CD4-positive, alpha-beta T cell (primary cell): ENCODE measurements at regions not wholly inside any gene's neighbourhood (a gene's known extent, or its start where the extent isn't known, plus 50 kb on each side); places are given as distances from the start of the nearest gene placed in this dataset.
"Not testable (repeated sequence)": the region's sequence is repeated elsewhere in the genome, so short reads cannot be mapped to it uniquely, and the experiment has no call there.

Source experiments
- ATAC-seq: fragments of 200-7000 bp; cut with Tn5 transposase; one replicate; pipeline ENCODE4 v1.10.0; 2022; ENCODE audit warnings: mild to moderate bottlenecking; ENCODE audit not compliant: poor library complexity
- CTCF ChIA-PET: fragments of 350-600 bp; sonication (Branson Sonifier 250); formaldehyde crosslinking; loops from one replicate; lab custom pipeline; 2021; ENCODE audit warnings: antibody characterized with exemption, inconsistent platforms; lab: Charles Lee
- POLR2A ChIA-PET: fragments of 350-600 bp; sonication (Branson Sonifier 250); formaldehyde crosslinking; loops from one replicate; lab custom pipeline; 2021; ENCODE audit warnings: antibody characterized with exemption, inconsistent platforms; lab: Charles Lee
- DNase-seq, 14 experiments: peaks; one replicate each; pipeline ENCODE4 v3.0.0-alpha.2; 2013 to 2020; ENCODE audit warnings: mixed read lengths in 2 of 14
- H3K27ac ChIP-seq, 2 donors: one replicate each; pipeline versions ENCODE4 v1.5.1 to v1.7.0; 2013; ENCODE audit warnings: low read length in 2 of 2, low read depth in 1 of 2, mild to moderate bottlenecking in 1 of 2
- H3K27me3 ChIP-seq, 2 experiments: 1 replicate in 1 of 2; 2 replicates in 1 of 2; pipeline versions ENCODE4 v1.6.1 to v1.7.0; 2013; ENCODE audit warnings: low read length in 2 of 2, control low read depth in 1 of 2, mild to moderate bottlenecking in 1 of 2, moderate library complexity in 1 of 2; ENCODE audit not compliant: insufficient read depth in 2 of 2, control insufficient read depth in 1 of 2
- H3K36me3 ChIP-seq: one replicate; pipeline ENCODE4 v1.6.1; 2013; ENCODE audit warnings: low read length, control low read depth; ENCODE audit not compliant: insufficient read depth
- H3K4me1 ChIP-seq: one replicate; pipeline ENCODE4 v1.6.1; 2013; ENCODE audit warnings: low read length, control low read depth; ENCODE audit not compliant: insufficient read depth
- H3K4me3 ChIP-seq: one replicate; pipeline ENCODE4 v1.5.1; 2013; ENCODE audit warnings: mild to moderate bottlenecking, low read length, moderate library complexity
- H3K9me3 ChIP-seq, 2 experiments: 1 replicate in 1 of 2; 2 replicates in 1 of 2; pipeline versions ENCODE4 v1.6.1 to v1.7.0; 2013; ENCODE audit warnings: low read length in 2 of 2, mild to moderate bottlenecking in 2 of 2, control low read depth in 1 of 2, moderate library complexity in 1 of 2; ENCODE audit not compliant: control insufficient read depth in 1 of 2, insufficient read depth in 1 of 2
- H3K27ac Mint-ChIP-seq: one replicate; pipeline ENCODE4 v1.8.0; 2020; ENCODE audit warnings: mixed read lengths
- H3K27me3 Mint-ChIP-seq: one replicate; pipeline ENCODE4 v1.8.0; 2021; ENCODE audit warnings: mixed read lengths
- H3K36me3 Mint-ChIP-seq: one replicate; pipeline ENCODE4 v1.8.0; 2021; ENCODE audit warnings: low read depth, mixed read lengths
- H3K4me1 Mint-ChIP-seq: one replicate; pipeline ENCODE4 v1.8.0; 2021; ENCODE audit warnings: low read depth, mixed read lengths
- H3K4me3 Mint-ChIP-seq: one replicate; pipeline ENCODE4 v1.8.0; 2020; ENCODE audit warnings: mild to moderate bottlenecking, mixed read lengths
- H3K9me3 Mint-ChIP-seq: one replicate; pipeline ENCODE4 v1.8.0; 2020; ENCODE audit warnings: mixed read lengths
- CTCF ChIP-seq: fragments of 200-600 bp; IDR thresholded peaks from one replicate; pipeline ENCODE4 v1.8.0; 2022; ENCODE audit warnings: antibody characterized with exemption, mild to moderate bottlenecking
- intact Hi-C, 2 experiments: fragments of 100-400 bp; cut with DNase I in 1 of 2; cut with micrococcal nuclease in 1 of 2; formaldehyde crosslinking; loops; one replicate each; pipeline versions ENCODE4 v1.15.1 to v1.9.0; 2023 to 2025; cut with DNase I, micrococcal nuclease

- Mint-ChIP-seq H3K9me3 (peaks cover 7% of the 10 kb centered on the region), H3K4me1 (no peaks in the 10 kb centered on the region), H3K36me3 (no peaks in the 10 kb centered on the region), H3K4me3 (no peak overlapping the region), H3K27ac (no peak overlapping the region), H3K27me3 (no peaks in the 10 kb centered on the region)
- CTCF ChIA-PET: no interaction called here
- H3K36me3 ChIP-seq: no peaks in the 10 kb centered on the region
- no peak for TF ChIP-seq CTCF
- H3K9me3 ChIP-seq: peaks cover 0 to 8% of the 10 kb centered on the region in 2 experiments
- intact Hi-C loops: no loop called here
- no peaks in the 10 kb centered on the region for H3K27me3 ChIP-seq
- ATAC-seq (no peak), DNase-seq (no peak)
- no peak overlapping the region for H3K4me3 ChIP-seq
- POLR2A ChIA-PET: no interaction called here
- H3K27ac ChIP-seq: no peak overlapping the region
- no peaks in the 10 kb centered on the region for H3K4me1 ChIP-seq
These were observed 412.1 kb downstream of the TMEM38B start for GRCh38 chr9:106106396-106106795.

- no peak for TF ChIP-seq CTCF
- no peak for ATAC-seq
- no peaks in the 10 kb centered on the region for H3K27me3 Mint-ChIP-seq
- Histone ChIP-seq H3K27me3 (no peaks in the 10 kb centered on the region), H3K4me1 (no peaks in the 10 kb centered on the region), H3K27ac (no peak overlapping the region), H3K4me3 (no peak overlapping the region), H3K36me3 (no peaks in the 10 kb centered on the region), H3K9me3 (peaks cover 0 to 8% of the 10 kb centered on the region in 2 experiments)
- ChIA-PET POLR2A (no interaction called here), CTCF (interaction anchor here (1.1 kb wide), 1 partner anchor 9 kb away, joined by 3 read pairs; no protein-coding TSS in a partner anchor)
- no peaks in the 10 kb centered on the region for H3K36me3 Mint-ChIP-seq
- no peak for DNase-seq
- no peaks in the 10 kb centered on the region for H3K4me1 Mint-ChIP-seq
- H3K9me3 Mint-ChIP-seq: peaks cover 7% of the 10 kb centered on the region
- no peak overlapping the region for H3K4me3 Mint-ChIP-seq
- intact Hi-C loops: no loop called here
- H3K27ac Mint-ChIP-seq: no peak overlapping the region
These were observed 413.4 kb downstream of the TMEM38B start for GRCh38 chr9:106107716-106108115.

DNA sequence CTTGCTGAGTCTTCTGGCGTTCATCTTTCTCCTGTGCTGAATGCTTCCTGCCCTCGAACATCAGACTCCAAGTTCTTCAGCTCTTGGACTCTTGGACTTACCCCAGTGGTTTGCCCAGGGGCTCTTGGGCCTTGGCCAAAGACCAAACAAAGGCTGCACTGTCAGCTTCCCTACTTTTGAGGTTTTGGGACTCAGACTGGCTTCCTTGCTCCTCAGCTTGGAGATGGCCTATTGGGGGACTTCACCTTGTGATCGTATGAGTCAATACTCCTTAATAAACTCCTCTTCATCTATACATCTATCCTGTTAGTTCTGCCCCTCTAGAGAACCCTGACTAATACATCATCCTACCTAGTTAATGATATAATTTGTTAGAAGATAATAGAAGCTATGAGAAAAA, 415.4 kb downstream of the TMEM38B start:
- H3K4me1 Mint-ChIP-seq, H3K36me3 Mint-ChIP-seq, H3K27me3 Mint-ChIP-seq, POLR2A ChIA-PET, H3K4me3 ChIP-seq, H3K4me3 Mint-ChIP-seq, H3K9me3 ChIP-seq, H3K36me3 ChIP-seq, H3K27ac ChIP-seq, CTCF ChIA-PET, H3K9me3 Mint-ChIP-seq, H3K27ac Mint-ChIP-seq, intact Hi-C loops, H3K27me3 ChIP-seq, DNase-seq, H3K4me1 ChIP-seq, ATAC-seq: not testable (repeated sequence)

- peaks cover 0 to 8% of the 10 kb centered on the region in 2 experiments for H3K9me3 ChIP-seq
- no peak for ATAC-seq
- POLR2A ChIA-PET: no interaction called here
- intact Hi-C loops: no loop called here
- peaks cover 4% of the 10 kb centered on the region for H3K9me3 Mint-ChIP-seq
- no peak overlapping the region for H3K4me3 Mint-ChIP-seq
- TF ChIP-seq CTCF: no peak
- H3K4me1 Mint-ChIP-seq: no peaks in the 10 kb centered on the region
- no peak for DNase-seq
- H3K27me3 ChIP-seq: no peaks in the 10 kb centered on the region
- H3K27ac ChIP-seq: no peak overlapping the region
- H3K27me3 Mint-ChIP-seq: no peaks in the 10 kb centered on the region
- no peak overlapping the region for H3K27ac Mint-ChIP-seq
- no peaks in the 10 kb centered on the region for H3K36me3 ChIP-seq
- H3K36me3 Mint-ChIP-seq: no peaks in the 10 kb centered on the region
- CTCF ChIA-PET: no interaction called here
- no peak overlapping the region for H3K4me3 ChIP-seq
- no peaks in the 10 kb centered on the region for H3K4me1 ChIP-seq
These were observed 416.1 kb downstream of the TMEM38B start for GRCh38 chr9:106110483-106110882.
